Fibroblast of lung (primary cell): ENCODE measurements at regions not wholly inside any gene's neighbourhood (a gene's known extent, or its start where the extent isn't known, plus 50 kb on each side); places are given as distances from the start of the nearest gene placed in this dataset.

Source experiments
- DNase-seq, 2 donors: peaks; one replicate each; pipeline versions ENCODE4 v3.0.0 to v3.0.0-alpha.2; 2010; ENCODE audit warnings: low read depth in 2 of 2
- H2AFZ ChIP-seq: 2 replicates; pipeline ENCODE4 v1.5.1; 2012; ENCODE audit warnings: low read length, control low read depth, inconsistent platforms
- H3K27ac ChIP-seq: 2 replicates; pipeline ENCODE4 v1.5.1; 2011; ENCODE audit warnings: low read length, control low read depth; ENCODE audit not compliant: insufficient read depth
- H3K27me3 ChIP-seq: 2 replicates; pipeline ENCODE4 v1.5.1; 2011; ENCODE audit warnings: mild to moderate bottlenecking, low read length; ENCODE audit not compliant: control insufficient read depth, insufficient read depth
- H3K36me3 ChIP-seq: 2 replicates; pipeline ENCODE4 v1.5.1; 2011; ENCODE audit warnings: low read length; ENCODE audit not compliant: control insufficient read depth, insufficient read depth
- H3K4me1 ChIP-seq: 2 replicates; pipeline ENCODE4 v1.5.1; 2011; ENCODE audit warnings: low read length; ENCODE audit not compliant: control insufficient read depth, insufficient read depth; ENCODE audit errors: extremely low read depth
- H3K4me2 ChIP-seq: 2 replicates; pipeline ENCODE4 v1.5.1; 2011; ENCODE audit warnings: low read length, control low read depth; ENCODE audit not compliant: insufficient read depth; ENCODE audit errors: extremely low read depth
- H3K4me3 ChIP-seq, 4 experiments: fragments of 200-600 bp in 1 of 4; sonication (generic) in 1 of 4; replicated peaks in 1 of 4; 2 replicates each; pipeline ENCODE4 v1.5.1; 2011 to 2016; ENCODE audit warnings: low read length in 4 of 4, low read depth in 3 of 4, mild to moderate bottlenecking in 3 of 4, control low read depth in 2 of 4, inconsistent platforms in 1 of 4, mixed read lengths in 1 of 4; ENCODE audit not compliant: insufficient read depth in 1 of 4; ENCODE audit errors: control extremely low read depth in 1 of 4
- H3K79me2 ChIP-seq: 2 replicates; pipeline ENCODE4 v1.5.1; 2012; ENCODE audit warnings: mild to moderate bottlenecking, low read length, inconsistent platforms; ENCODE audit not compliant: control insufficient read depth, insufficient read depth
- H3K9ac ChIP-seq: 2 replicates; pipeline ENCODE4 v1.5.1; 2011; ENCODE audit warnings: mild to moderate bottlenecking, low read length, control low read depth; ENCODE audit not compliant: insufficient read depth
- H3K9me3 ChIP-seq: 2 replicates; pipeline ENCODE4 v1.5.1; 2012; ENCODE audit warnings: low read depth, low read length; ENCODE audit not compliant: control insufficient read depth, insufficient read depth
- H4K20me1 ChIP-seq: 2 replicates; pipeline ENCODE4 v1.5.1; 2011; ENCODE audit warnings: low read length; ENCODE audit not compliant: control insufficient read depth, insufficient read depth; ENCODE audit errors: extremely low read depth
- CTCF ChIP-seq, 2 donors: IDR thresholded peaks in 1 of 2; conservative IDR thresholded peaks in 1 of 2; 1 replicate in 1 of 2; 2 replicates in 1 of 2; pipeline ENCODE4 v1.5.1; 2011 to 2012; ENCODE audit warnings: low read length in 2 of 2, control low read depth in 1 of 2, inconsistent platforms in 1 of 2, low read depth in 1 of 2, mild to moderate bottlenecking in 1 of 2
- EZH2 ChIP-seq: IDR thresholded peaks from 2 replicates; pipeline ENCODE4 v1.5.1; 2012; ENCODE audit warnings: low read length, control low read depth, mild to moderate bottlenecking; ENCODE audit errors: missing control alignments

- no peaks in the 10 kb centered on the region for H3K4me1 ChIP-seq
- no peaks in the 10 kb centered on the region for H3K36me3 ChIP-seq
- no peak overlapping the region for H3K9ac ChIP-seq
- H3K27me3 ChIP-seq = peaks cover 23% of the 10 kb centered on the region
- H3K4me3 ChIP-seq = no peak overlapping the region
- H3K79me2 ChIP-seq = no peaks in the 10 kb centered on the region
- no peaks in the 10 kb centered on the region for H4K20me1 ChIP-seq
- TF ChIP-seq CTCF (conservative IDR thresholded peaks at IDR 0.05 in 1 of 2, IDR thresholded peaks at IDR 0.05 in 1 of 2; ENCODE audit: low read depth in 1 of 2, low read length in 2 of 2) = no peak
- no peak for TF ChIP-seq EZH2
- no peaks in the 10 kb centered on the region for H3K9me3 ChIP-seq
- H3K27ac ChIP-seq = no peak overlapping the region
- no peak overlapping the region for H2AFZ ChIP-seq
- H3K4me2 ChIP-seq = no peak overlapping the region
- no peak for DNase-seq
These were observed 169.3 kb upstream of the CACNA1E start for GRCh38 chr1:181314010-181314409.

DNA sequence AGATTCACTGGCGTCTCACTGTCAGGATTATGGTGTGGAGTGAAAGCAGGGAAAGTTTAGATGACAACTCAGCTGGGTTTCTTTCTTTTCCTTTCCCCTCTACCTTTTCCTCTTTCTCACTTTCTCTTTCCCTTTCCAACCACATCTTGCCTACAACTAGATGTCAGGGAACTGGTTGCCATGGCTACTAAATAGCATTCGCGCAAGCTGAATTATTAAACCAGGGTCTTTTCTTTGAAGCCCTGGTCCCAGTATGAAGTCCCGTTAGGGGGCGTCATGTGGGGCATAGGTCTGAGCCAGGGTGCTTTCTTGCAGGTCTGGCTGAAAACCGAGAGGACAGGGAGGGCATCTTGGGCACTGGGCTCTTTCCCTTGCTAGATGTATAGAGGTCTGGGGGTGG is 168.4 kb upstream of the CACNA1E start:
- Histone ChIP-seq H3K27me3 (peaks cover 28% of the 10 kb centered on the region), H3K36me3 (no peaks in the 10 kb centered on the region), H3K4me2 (no peak overlapping the region), H3K4me1 (no peaks in the 10 kb centered on the region), H4K20me1 (no peaks in the 10 kb centered on the region), H3K27ac (no peak overlapping the region), H3K79me2 (no peaks in the 10 kb centered on the region), H2AFZ (no peak overlapping the region), H3K4me3 (no peak overlapping the region), H3K9ac (no peak overlapping the region), H3K9me3 (no peaks in the 10 kb centered on the region)
- no peak for DNase-seq
- TF ChIP-seq EZH2 (no peak), CTCF (conservative IDR thresholded peaks at IDR 0.05 in 1 of 2, IDR thresholded peaks at IDR 0.05 in 1 of 2; ENCODE audit: low read depth in 1 of 2, low read length in 2 of 2) (no peak)

GRCh38 chr1:181317261-181317930 is 165.9 kb upstream of the CACNA1E start:
- H3K27me3 ChIP-seq = peaks cover 32% of the 10 kb centered on the region
- no peak overlapping the region for H3K4me3 ChIP-seq
- no peaks in the 10 kb centered on the region for H3K9me3 ChIP-seq
- no peak overlapping the region for H3K27ac ChIP-seq
- H2AFZ ChIP-seq = no peak overlapping the region
- TF ChIP-seq EZH2 = no peak
- H3K9ac ChIP-seq = no peak overlapping the region
- no peaks in the 10 kb centered on the region for H4K20me1 ChIP-seq
- no peak overlapping the region for H3K4me2 ChIP-seq
- no peaks in the 10 kb centered on the region for H3K79me2 ChIP-seq
- no peaks in the 10 kb centered on the region for H3K4me1 ChIP-seq
- no peak for DNase-seq
- no peaks in the 10 kb centered on the region for H3K36me3 ChIP-seq
